ENCODE measurements at regions not wholly inside any gene's neighbourhood (a gene's known extent, or its start where the extent isn't known, plus 50 kb on each side); places are given as distances from the start of the nearest gene placed in this dataset.

DNA sequence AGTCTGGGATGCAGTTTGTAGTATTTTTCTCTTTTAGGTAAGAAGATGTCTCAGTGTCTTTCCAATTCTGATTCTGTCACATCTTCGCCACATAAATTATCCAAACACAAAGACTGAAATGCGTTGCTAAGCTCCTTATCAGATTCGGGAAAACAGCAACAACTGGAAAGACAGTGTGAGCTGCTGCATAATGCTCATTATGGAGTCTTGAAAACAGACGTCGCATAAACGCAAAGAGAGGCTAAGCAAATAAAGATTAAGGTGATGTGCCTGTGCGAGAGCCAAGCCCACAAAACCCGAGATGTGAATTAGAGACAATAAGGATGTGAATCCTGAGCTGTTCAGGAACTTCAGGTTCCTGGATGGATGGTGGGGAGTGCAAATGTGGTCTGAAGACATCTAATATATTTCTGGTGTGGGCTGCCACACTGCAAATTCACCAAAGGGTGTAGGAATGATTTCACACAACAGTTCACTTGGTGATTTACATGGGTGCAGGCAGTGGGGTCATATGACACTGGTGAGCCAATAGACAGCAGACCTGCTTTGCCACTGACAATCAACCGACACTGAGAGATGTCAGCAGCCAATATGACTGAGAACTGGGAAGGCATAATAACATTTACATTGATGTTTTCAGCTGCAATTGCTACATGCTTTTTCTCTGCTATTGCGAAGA lies 195.8 kb downstream of the MTX2 start:
- no peak for TF ChIP-seq EZH2 (IDR thresholded peaks at IDR 0.05; ENCODE audit: borderline replicate concordance, low read depth, low read length, poor library complexity, severe bottlenecking)
- no peak for TF ChIP-seq CTCF (conservative IDR thresholded peaks at IDR 0.05; ENCODE audit: low read depth, low read length)
- BruUV-seq (replicated peaks), result no TSS peak
- Histone ChIP-seq H3K27me3 (replicated peaks; ENCODE audit: insufficient read depth, low read depth, low read length, poor library complexity) (no peaks in the 10 kb centered on the region), H3K9me3 (ENCODE audit: low read depth, low read length, poor library complexity, severe bottlenecking) (no peaks in the 10 kb centered on the region), H3K4me1 (ENCODE audit: insufficient read depth, low read length, poor library complexity, severe bottlenecking) (peaks cover 45% of the 10 kb centered on the region), H3K27ac (ENCODE audit: low read depth, low read length, poor library complexity, severe bottlenecking) (no peak overlapping the region), H3K4me3 (ENCODE audit: low read depth, low read length, poor library complexity, severe bottlenecking) (no peak overlapping the region), H3K36me3 (ENCODE audit: insufficient read depth, low read length, poor library complexity, severe bottlenecking) (no peaks in the 10 kb centered on the region)
- CTCF ChIA-PET, result no interaction called here
- POLR2A ChIA-PET (ENCODE audit: low non-redundant PET), result no interaction called here
- intact Hi-C loops (cut with micrococcal nuclease; ENCODE audit: unreplicated experiment), result no loop called here
- DNase-seq (ENCODE audit: low spot score), result peak; percentile 35

- TF ChIP-seq EZH2 (IDR thresholded peaks at IDR 0.05; ENCODE audit: borderline replicate concordance, low read depth, low read length, poor library complexity, severe bottlenecking) (no peak), CTCF (conservative IDR thresholded peaks at IDR 0.05; ENCODE audit: low read depth, low read length) (no peak)
- Histone ChIP-seq H3K36me3 (ENCODE audit: insufficient read depth, low read length, poor library complexity, severe bottlenecking) (no peaks in the 10 kb centered on the region), H3K27me3 (replicated peaks; ENCODE audit: insufficient read depth, low read depth, low read length, poor library complexity) (no peaks in the 10 kb centered on the region), H3K4me3 (ENCODE audit: low read depth, low read length, poor library complexity, severe bottlenecking) (no peak overlapping the region), H3K9me3 (ENCODE audit: low read depth, low read length, poor library complexity, severe bottlenecking) (no peaks in the 10 kb centered on the region), H3K4me1 (ENCODE audit: insufficient read depth, low read length, poor library complexity, severe bottlenecking) (peaks cover 30% of the 10 kb centered on the region), H3K27ac (ENCODE audit: low read depth, low read length, poor library complexity, severe bottlenecking) (no peak overlapping the region)
- intact Hi-C loops (cut with micrococcal nuclease; ENCODE audit: unreplicated experiment), result no loop called here
- no TSS peak for BruUV-seq (replicated peaks)
- ChIA-PET CTCF (no interaction called here), POLR2A (ENCODE audit: low non-redundant PET) (interaction anchor here (0.5 kb wide), 1 partner anchor 17 kb away, joined by 3 read pairs; no protein-coding TSS in a partner anchor)
- no peak for DNase-seq (ENCODE audit: low spot score)
These were observed 197.7 kb downstream of the MTX2 start for GRCh38 chr2:176466918-176467452.

- no peak for DNase-seq (ENCODE audit: low spot score)
- Histone ChIP-seq H3K27me3 (replicated peaks; ENCODE audit: insufficient read depth, low read depth, low read length, poor library complexity) (no peaks in the 10 kb centered on the region), H3K27ac (ENCODE audit: low read depth, low read length, poor library complexity, severe bottlenecking) (no peak overlapping the region), H3K4me3 (ENCODE audit: low read depth, low read length, poor library complexity, severe bottlenecking) (no peak overlapping the region), H3K9me3 (ENCODE audit: low read depth, low read length, poor library complexity, severe bottlenecking) (no peaks in the 10 kb centered on the region), H3K4me1 (ENCODE audit: insufficient read depth, low read length, poor library complexity, severe bottlenecking) (peaks cover 24% of the 10 kb centered on the region), H3K36me3 (ENCODE audit: insufficient read depth, low read length, poor library complexity, severe bottlenecking) (no peaks in the 10 kb centered on the region)
- intact Hi-C loops (cut with micrococcal nuclease; ENCODE audit: unreplicated experiment), result no loop called here
- ChIA-PET POLR2A (ENCODE audit: low non-redundant PET) (interaction anchor here (0.5 kb wide), 1 partner anchor 17 kb away, joined by 3 read pairs; no protein-coding TSS in a partner anchor), CTCF (no interaction called here)
- BruUV-seq (replicated peaks), result no TSS peak
- no peak for TF ChIP-seq EZH2 (IDR thresholded peaks at IDR 0.05; ENCODE audit: borderline replicate concordance, low read depth, low read length, poor library complexity, severe bottlenecking)
- no peak for TF ChIP-seq CTCF (conservative IDR thresholded peaks at IDR 0.05; ENCODE audit: low read depth, low read length)
These were observed 198.4 kb downstream of the MTX2 start for GRCh38 chr2:176467595-176467994.
